ENCODE measurements at regions not wholly inside any gene's neighbourhood (a gene's known extent, or its start where the extent isn't known, plus 50 kb on each side); places are given as distances from the start of the nearest gene placed in this dataset.

- H3K4me1 ChIP-seq = no peaks in the 10 kb centered on the region
- no peak overlapping the region for H3K4me3 ChIP-seq
- intact Hi-C loops (cut with DNase I; ENCODE audit: low total_unique reads) = no loop called here
- TF ChIP-seq CTCF (IDR thresholded peaks at IDR 0.05) = no peak
- TF ChIP-seq POLR2A (IDR thresholded peaks at IDR 0.05) = no peak
- H3K27ac ChIP-seq = no peak overlapping the region
- H3K9me3 ChIP-seq = no peaks in the 10 kb centered on the region
- DNase-seq = no peak
- no peaks in the 10 kb centered on the region for H3K27me3 ChIP-seq
- no peaks in the 10 kb centered on the region for H3K36me3 ChIP-seq (ENCODE audit: low read depth, missing control alignments)
- WGBS, 2 donors = 76 to 81% methylated on average over 4 of the region's 4 CpGs
Observed at GRCh38 chr6:82767447-82767846, 298.2 kb downstream of the UBE3D start.

GRCh38 chr6:82772851-82773717 lies 292.6 kb downstream of the UBE3D start:
- Histone ChIP-seq H3K27ac (no peak overlapping the region), H3K36me3 (ENCODE audit: low read depth, missing control alignments) (no peaks in the 10 kb centered on the region), H3K4me1 (no peaks in the 10 kb centered on the region), H3K9me3 (no peaks in the 10 kb centered on the region), H3K4me3 (no peak overlapping the region), H3K27me3 (no peaks in the 10 kb centered on the region)
- intact Hi-C loops (cut with DNase I; ENCODE audit: low total_unique reads) = no loop called here
- DNase-seq = no peak
- WGBS, 2 donors = 37 to 42% methylated on average over 5 of the region's 5 CpGs
- TF ChIP-seq CTCF (IDR thresholded peaks at IDR 0.05) = no peak

- DNase-seq = no peak
- intact Hi-C loops (cut with DNase I; ENCODE audit: low total_unique reads) = no loop called here
- 78 to 86% methylated on average over 1 of the region's 1 CpG for WGBS, 2 donors
Observed at GRCh38 chr6:82775361-82775760, 290.3 kb downstream of the UBE3D start.

GRCh38 chr6:82775981-82776380 lies 289.7 kb downstream of the UBE3D start:
- no peaks in the 10 kb centered on the region for H3K9me3 ChIP-seq
- 54 to 65% methylated on average over 1 of the region's 1 CpG for WGBS, 2 donors
- H3K27me3 ChIP-seq = no peaks in the 10 kb centered on the region
- H3K27ac ChIP-seq = no peak overlapping the region
- no peaks in the 10 kb centered on the region for H3K36me3 ChIP-seq (ENCODE audit: low read depth, missing control alignments)
- no peak for DNase-seq
- H3K4me1 ChIP-seq = no peaks in the 10 kb centered on the region
- no peak overlapping the region for H3K4me3 ChIP-seq
- TF ChIP-seq POLR2A (IDR thresholded peaks at IDR 0.05) (no peak), CTCF (IDR thresholded peaks at IDR 0.05) (no peak)
- intact Hi-C loops (cut with DNase I; ENCODE audit: low total_unique reads) = no loop called here

More at GRCh38 chr6:82775361-82775760, 290.3 kb downstream of the UBE3D start:
- H3K4me3 ChIP-seq = no peak overlapping the region
- no peaks in the 10 kb centered on the region for H3K4me1 ChIP-seq
- H3K27me3 ChIP-seq = no peaks in the 10 kb centered on the region
- no peak overlapping the region for H3K27ac ChIP-seq
- no peaks in the 10 kb centered on the region for H3K9me3 ChIP-seq
- TF ChIP-seq CTCF (IDR thresholded peaks at IDR 0.05) (no peak), POLR2A (IDR thresholded peaks at IDR 0.05) (no peak)
- no peaks in the 10 kb centered on the region for H3K36me3 ChIP-seq (ENCODE audit: low read depth, missing control alignments)

GRCh38 chr6:82779041-82779440 lies 286.6 kb downstream of the UBE3D start:
- Histone ChIP-seq H3K27ac (no peak overlapping the region), H3K4me1 (no peaks in the 10 kb centered on the region), H3K4me3 (no peak overlapping the region), H3K27me3 (no peaks in the 10 kb centered on the region), H3K36me3 (ENCODE audit: low read depth, missing control alignments) (no peaks in the 10 kb centered on the region), H3K9me3 (no peaks in the 10 kb centered on the region)
- DNase-seq = no peak
- intact Hi-C loops (cut with DNase I; ENCODE audit: low total_unique reads) = no loop called here
- 85 to 86% methylated on average over 3 of the region's 3 CpGs for WGBS, 2 donors
- TF ChIP-seq POLR2A (IDR thresholded peaks at IDR 0.05) (no peak), CTCF (IDR thresholded peaks at IDR 0.05) (no peak)
